ENCODE measurements at regions not wholly inside any gene's neighbourhood (a gene's known extent, or its start where the extent isn't known, plus 50 kb on each side); places are given as distances from the start of the nearest gene placed in this dataset.
A peak's percentile ranks its signal among the peaks of the same experiment; 100 is the strongest.

DNA sequence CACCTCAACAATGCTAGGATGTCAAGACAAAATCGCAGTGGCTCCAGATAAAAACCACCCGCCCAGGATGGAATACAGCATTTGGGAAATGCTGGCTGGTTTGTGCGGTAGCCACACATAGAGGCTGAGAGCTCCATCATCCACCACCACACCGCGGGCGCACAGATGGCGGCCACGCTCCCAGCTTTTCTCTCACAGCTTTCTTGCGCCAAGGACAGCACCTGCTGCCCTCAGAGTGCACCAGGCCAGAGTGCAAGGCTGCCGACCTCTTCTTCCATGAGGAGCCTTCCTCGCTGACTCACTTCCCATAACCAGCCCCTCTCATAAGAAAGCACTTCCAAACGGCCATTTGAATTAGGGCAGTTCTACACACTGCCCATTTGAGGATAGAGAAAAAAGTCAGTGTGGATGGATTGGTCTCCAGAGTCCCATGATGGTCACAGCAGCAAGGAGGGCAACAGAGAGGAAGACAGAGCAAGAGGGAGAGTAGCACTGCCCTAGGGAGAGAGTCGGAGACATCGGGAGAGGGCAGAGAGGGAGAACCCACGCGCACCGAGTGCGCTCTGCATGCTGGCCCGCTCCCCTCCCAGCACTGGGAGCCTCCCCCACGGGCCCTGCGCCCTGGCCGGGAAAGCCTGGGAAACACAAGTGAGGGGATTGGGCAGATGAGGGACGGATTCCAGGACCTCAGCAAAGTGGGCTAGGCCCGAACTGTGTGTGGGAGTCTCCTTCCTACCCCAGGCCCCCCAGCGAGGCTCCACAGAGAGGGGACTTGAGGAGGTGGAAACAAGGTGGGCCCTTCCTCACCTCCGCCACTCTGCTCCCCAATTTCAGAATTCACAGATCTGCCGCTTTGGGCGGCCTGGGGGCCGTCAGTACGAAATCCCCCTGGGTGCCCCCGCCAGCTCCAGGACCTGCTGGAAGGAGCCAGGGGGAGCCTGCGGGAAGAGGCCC, 156.9 kb downstream of the USP12 start:
- POLR2A ChIA-PET, result no interaction called here
- Mint-ChIP-seq H3K27me3 (peaks cover 0 to 12% (median 7%) of the 10 kb centered on the region in 5 donors), H3K4me1 (no peaks in the 10 kb centered on the region), H3K9me3 (no peaks in the 10 kb centered on the region), H3K36me3 (peaks cover 0 to 3% (median 0%) of the 10 kb centered on the region in 5 donors), H3K4me3 (no peak overlapping the region), H3K27ac (no peak overlapping the region)
- Histone ChIP-seq H3K4me1 (ENCODE audit: control insufficient read depth in 2 of 2, insufficient read depth in 2 of 2, low read length in 2 of 2) (no peaks in the 10 kb centered on the region), H3K27me3 (ENCODE audit: control insufficient read depth in 2 of 2, insufficient read depth in 2 of 2, low read length in 2 of 2) (no peaks in the 10 kb centered on the region), H3K27ac (ENCODE audit: low read depth, low read length) (no peak overlapping the region), H3K4me3 (ENCODE audit: low read length) (no peak overlapping the region), H3K9me3 (ENCODE audit: control insufficient read depth in 2 of 3, low read length in 3 of 3) (no peaks in the 10 kb centered on the region), H3K36me3 (ENCODE audit: control insufficient read depth in 2 of 3, insufficient read depth in 3 of 3, low read length in 3 of 3) (no peaks in the 10 kb centered on the region)
- no peak for DNase-seq
- ATAC-seq, result no peak
- intact Hi-C loops (cut with micrococcal nuclease), result no loop called here
- CTCF ChIA-PET, result no interaction called here

DNA sequence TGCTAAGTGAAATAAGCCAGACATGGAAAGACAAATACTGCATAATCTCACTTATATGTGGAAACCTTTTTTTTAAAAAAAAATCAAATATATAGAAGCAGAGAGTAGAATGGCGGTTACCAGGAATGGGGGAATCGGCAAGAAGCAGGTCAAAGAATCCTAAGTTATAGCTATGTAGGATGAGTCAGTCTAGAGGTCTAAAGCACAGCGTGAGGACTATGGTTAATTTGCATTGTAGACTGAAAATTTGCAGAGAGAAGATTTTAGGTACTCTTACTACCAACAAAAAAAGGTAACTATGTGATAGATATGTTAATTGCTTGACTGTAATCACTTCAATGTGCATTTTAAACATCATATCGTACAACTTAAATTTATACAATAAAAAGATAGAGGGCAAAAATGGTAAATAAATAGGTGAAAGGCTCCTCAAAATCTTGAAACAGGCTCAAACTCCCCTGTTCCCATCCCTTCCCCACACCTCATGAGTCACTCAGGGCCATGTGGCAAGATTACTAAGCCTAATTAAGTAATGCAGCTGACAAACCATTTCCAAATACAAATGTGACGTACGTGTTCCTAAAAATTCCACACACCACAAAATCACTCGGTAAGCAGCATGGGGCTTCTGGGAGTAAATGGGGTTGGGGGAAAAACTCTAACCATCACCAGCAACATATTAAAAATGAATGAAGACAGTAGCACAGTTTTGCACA, 159.0 kb downstream of the USP12 start:
- ATAC-seq (no peak), DNase-seq (no peak)
- CTCF ChIA-PET, result no interaction called here
- H3K9me3 Mint-ChIP-seq, result no peaks in the 10 kb centered on the region
- Histone ChIP-seq H3K9me3 (ENCODE audit: control insufficient read depth in 2 of 3, low read length in 3 of 3) (no peaks in the 10 kb centered on the region), H3K4me3 (ENCODE audit: low read length) (no peak overlapping the region), H3K36me3 (ENCODE audit: control insufficient read depth in 2 of 3, insufficient read depth in 3 of 3, low read length in 3 of 3) (no peaks in the 10 kb centered on the region), H3K27me3 (ENCODE audit: control insufficient read depth in 2 of 2, insufficient read depth in 2 of 2, low read length in 2 of 2) (no peaks in the 10 kb centered on the region), H3K27ac (ENCODE audit: low read depth, low read length) (no peak overlapping the region), H3K4me1 (ENCODE audit: control insufficient read depth in 2 of 2, insufficient read depth in 2 of 2, low read length in 2 of 2) (no peaks in the 10 kb centered on the region)
- no peak overlapping the region for H3K27ac Mint-ChIP-seq
- POLR2A ChIA-PET, result no interaction called here
- intact Hi-C loops (cut with micrococcal nuclease), result no loop called here
- H3K27me3 Mint-ChIP-seq, result peaks cover 3 to 20% (median 7%) of the 10 kb centered on the region in 5 donors
- no peak overlapping the region for H3K4me3 Mint-ChIP-seq
- H3K36me3 Mint-ChIP-seq, result peaks cover 0 to 3% (median 0%) of the 10 kb centered on the region in 5 donors
- H3K4me1 Mint-ChIP-seq, result no peaks in the 10 kb centered on the region

DNA sequence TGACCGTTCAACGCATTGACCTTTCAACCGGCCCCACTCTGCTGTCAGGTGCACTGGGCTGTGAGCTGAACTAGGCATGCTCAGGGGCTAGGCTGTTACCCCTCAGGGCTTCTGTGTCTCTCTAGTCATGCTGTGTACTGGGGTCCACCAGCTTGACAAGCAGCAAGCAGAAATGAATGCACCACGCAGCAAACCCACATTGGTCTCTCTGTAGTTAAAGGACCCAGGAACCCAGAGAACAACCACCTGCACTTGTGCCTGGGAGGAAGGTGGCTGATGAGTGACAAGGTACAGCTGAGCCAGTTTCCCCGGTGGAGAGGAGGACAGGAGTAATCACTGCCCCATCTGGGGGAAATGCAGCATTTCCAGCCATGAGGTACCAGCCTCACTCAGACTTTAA, 159.9 kb downstream of the USP12 start:
- H3K36me3 ChIP-seq (ENCODE audit: control insufficient read depth in 2 of 3, insufficient read depth in 3 of 3, low read length in 3 of 3), result no peaks in the 10 kb centered on the region
- no peaks in the 10 kb centered on the region for H3K9me3 ChIP-seq (ENCODE audit: control insufficient read depth in 2 of 3, low read length in 3 of 3)
- peak overlapping the region in 1 of 9 donors; percentile 51 for H3K27ac Mint-ChIP-seq
- ATAC-seq (no peak), DNase-seq (no peak)
- H3K36me3 Mint-ChIP-seq, result peaks cover 0 to 3% (median 0%) of the 10 kb centered on the region in 5 donors
- CTCF ChIA-PET, result interaction anchor here (0.6 to 0.7 kb wide), 2 partner anchors 20 to 324 kb away, joined by 3 to 4 read pairs; no protein-coding TSS in a partner anchor
- intact Hi-C loops (cut with micrococcal nuclease), result no loop called here
- H3K4me1 ChIP-seq (ENCODE audit: control insufficient read depth in 2 of 2, insufficient read depth in 2 of 2, low read length in 2 of 2), result no peaks in the 10 kb centered on the region
- no peak overlapping the region for H3K4me3 ChIP-seq (ENCODE audit: low read length)
- H3K27me3 ChIP-seq (ENCODE audit: control insufficient read depth in 2 of 2, insufficient read depth in 2 of 2, low read length in 2 of 2), result no peaks in the 10 kb centered on the region
- no peaks in the 10 kb centered on the region for H3K9me3 Mint-ChIP-seq
- H3K27me3 Mint-ChIP-seq, result peaks cover 12 to 29% (median 17%) of the 10 kb centered on the region in 5 donors
- POLR2A ChIA-PET, result no interaction called here
- no peak overlapping the region for H3K4me3 Mint-ChIP-seq
- no peak overlapping the region for H3K27ac ChIP-seq (ENCODE audit: low read depth, low read length)
- H3K4me1 Mint-ChIP-seq, result peaks cover 0 to 4% (median 0%) of the 10 kb centered on the region in 7 donors

DNA sequence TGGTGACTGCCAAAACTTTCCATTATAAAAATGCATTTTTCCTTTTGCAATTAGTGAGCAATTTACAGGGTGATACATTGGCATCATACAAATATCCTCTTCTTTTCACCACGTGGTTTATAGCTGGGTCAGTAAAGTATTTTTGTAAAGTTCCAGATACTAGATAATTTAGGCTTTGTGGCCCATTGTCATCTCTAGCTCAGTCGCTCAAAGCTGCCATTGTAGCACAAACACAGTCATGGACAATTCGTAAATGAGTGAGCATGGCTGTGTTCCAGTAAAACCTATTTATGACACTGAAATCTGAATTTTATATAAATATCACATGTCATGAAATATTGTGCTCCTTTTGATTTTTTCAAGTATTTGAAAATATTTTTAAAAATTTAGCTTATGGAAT, 162.9 kb downstream of the USP12 start:
- H3K27ac ChIP-seq (ENCODE audit: low read depth, low read length), result no peak overlapping the region
- DNase-seq (no peak), ATAC-seq (no peak)
- H3K27me3 Mint-ChIP-seq, result peaks cover 32 to 51% (median 34%) of the 10 kb centered on the region in 5 donors
- no peaks in the 10 kb centered on the region for H3K4me1 ChIP-seq (ENCODE audit: control insufficient read depth in 2 of 2, insufficient read depth in 2 of 2, low read length in 2 of 2)
- H3K36me3 ChIP-seq (ENCODE audit: control insufficient read depth in 2 of 3, insufficient read depth in 3 of 3, low read length in 3 of 3), result no peaks in the 10 kb centered on the region
- H3K9me3 ChIP-seq (ENCODE audit: control insufficient read depth in 2 of 3, low read length in 3 of 3), result no peaks in the 10 kb centered on the region
- intact Hi-C loops (cut with micrococcal nuclease), result no loop called here
- peaks cover 0 to 5% (median 0%) of the 10 kb centered on the region in 5 donors for H3K36me3 Mint-ChIP-seq
- H3K27ac Mint-ChIP-seq, result no peak overlapping the region
- no peak overlapping the region for H3K4me3 Mint-ChIP-seq
- H3K9me3 Mint-ChIP-seq, result no peaks in the 10 kb centered on the region
- CTCF ChIA-PET, result no interaction called here
- no peak overlapping the region for H3K4me3 ChIP-seq (ENCODE audit: low read length)
- POLR2A ChIA-PET, result no interaction called here
- peaks cover 0 to 8% (median 4%) of the 10 kb centered on the region in 7 donors for H3K4me1 Mint-ChIP-seq
- peaks cover 0 to 3% of the 10 kb centered on the region in 2 donors for H3K27me3 ChIP-seq (ENCODE audit: control insufficient read depth in 2 of 2, insufficient read depth in 2 of 2, low read length in 2 of 2)

DNA sequence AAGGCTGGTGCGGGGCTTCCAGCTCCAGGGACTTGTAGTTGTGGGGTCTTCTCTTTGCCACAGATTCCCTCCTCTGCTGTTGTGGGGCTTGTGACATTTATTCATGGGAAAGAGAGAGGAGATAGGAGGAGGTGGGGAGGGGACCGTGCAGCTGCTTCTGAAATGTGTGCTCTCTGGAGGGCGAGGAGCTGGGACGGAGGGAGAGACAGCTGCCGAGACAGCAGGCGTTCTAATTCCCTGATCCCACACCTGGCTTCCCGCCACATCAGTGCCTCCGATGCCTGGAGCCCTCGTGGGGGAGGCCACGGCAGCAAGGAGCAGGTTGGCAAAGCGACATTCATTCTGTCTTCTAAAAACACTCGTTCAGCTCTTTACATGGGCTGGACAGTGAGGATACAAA, 164.4 kb downstream of the USP12 start:
- Mint-ChIP-seq H3K4me3 (peak overlapping the region in 1 of 10 donors; percentile 39), H3K36me3 (peaks cover 0 to 5% (median 0%) of the 10 kb centered on the region in 5 donors), H3K27me3 (peaks cover 37 to 53% (median 45%) of the 10 kb centered on the region in 5 donors), H3K9me3 (no peaks in the 10 kb centered on the region), H3K27ac (no peak overlapping the region), H3K4me1 (peaks cover 0 to 8% (median 4%) of the 10 kb centered on the region in 7 donors)
- POLR2A ChIA-PET, result interaction anchor here (0.6 kb wide), 1 partner anchor 36 kb away, joined by 3 read pairs; no protein-coding TSS in a partner anchor
- H3K9me3 ChIP-seq (ENCODE audit: control insufficient read depth in 2 of 3, low read length in 3 of 3), result no peaks in the 10 kb centered on the region
- H3K4me3 ChIP-seq (ENCODE audit: low read length), result no peak overlapping the region
- CTCF ChIA-PET, result no interaction called here
- intact Hi-C loops (cut with micrococcal nuclease), result no loop called here
- H3K4me1 ChIP-seq (ENCODE audit: control insufficient read depth in 2 of 2, insufficient read depth in 2 of 2, low read length in 2 of 2), result no peaks in the 10 kb centered on the region
- no peak for DNase-seq
- no peak overlapping the region for H3K27ac ChIP-seq (ENCODE audit: low read depth, low read length)
- peaks cover 0 to 3% of the 10 kb centered on the region in 2 donors for H3K27me3 ChIP-seq (ENCODE audit: control insufficient read depth in 2 of 2, insufficient read depth in 2 of 2, low read length in 2 of 2)
- H3K36me3 ChIP-seq (ENCODE audit: control insufficient read depth in 2 of 3, insufficient read depth in 3 of 3, low read length in 3 of 3), result no peaks in the 10 kb centered on the region
- ATAC-seq, result no peak

DNA sequence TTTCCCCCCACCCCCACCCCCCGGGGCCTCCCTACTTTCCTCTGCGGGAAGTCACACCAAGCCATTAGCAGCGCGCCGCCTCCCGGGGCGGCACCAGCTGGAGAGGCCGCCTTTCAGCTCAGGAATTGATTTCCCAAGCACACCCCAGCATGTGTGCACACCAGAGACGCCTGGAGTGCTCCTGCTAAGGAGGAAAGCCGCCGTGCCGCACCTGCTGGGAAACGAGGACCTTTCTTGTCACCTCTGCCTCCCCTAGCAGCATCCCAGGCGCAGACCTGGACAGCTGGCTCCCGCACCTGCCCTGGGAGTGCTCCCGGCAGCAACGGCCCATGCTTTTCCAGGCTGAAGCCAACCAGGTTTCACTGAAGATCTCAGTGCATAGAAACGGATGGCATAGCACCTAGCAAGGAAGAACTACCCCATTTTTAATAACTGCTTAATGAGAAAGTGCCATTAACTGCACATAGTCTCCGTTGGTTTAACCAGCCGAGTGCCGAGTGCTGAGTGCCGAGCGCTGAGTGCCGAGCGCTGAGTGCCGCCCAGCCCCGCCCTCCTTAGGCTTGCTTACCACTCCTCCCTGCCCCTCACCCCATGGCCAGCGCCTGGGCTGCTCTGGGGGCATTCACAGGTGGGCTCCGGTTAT, 165.0 kb downstream of the USP12 start:
- Mint-ChIP-seq H3K9me3 (no peaks in the 10 kb centered on the region), H3K36me3 (peaks cover 0 to 5% (median 0%) of the 10 kb centered on the region in 5 donors), H3K27ac (no peak overlapping the region), H3K4me1 (peaks cover 0 to 8% (median 4%) of the 10 kb centered on the region in 7 donors), H3K27me3 (peaks cover 38 to 55% (median 42%) of the 10 kb centered on the region in 5 donors), H3K4me3 (peak overlapping the region in 1 of 10 donors; percentile 39)
- Histone ChIP-seq H3K9me3 (ENCODE audit: control insufficient read depth in 2 of 3, low read length in 3 of 3) (no peaks in the 10 kb centered on the region), H3K27ac (ENCODE audit: low read depth, low read length) (no peak overlapping the region), H3K4me1 (ENCODE audit: control insufficient read depth in 2 of 2, insufficient read depth in 2 of 2, low read length in 2 of 2) (no peaks in the 10 kb centered on the region), H3K36me3 (ENCODE audit: control insufficient read depth in 2 of 3, insufficient read depth in 3 of 3, low read length in 3 of 3) (no peaks in the 10 kb centered on the region), H3K4me3 (ENCODE audit: low read length) (no peak overlapping the region), H3K27me3 (ENCODE audit: control insufficient read depth in 2 of 2, insufficient read depth in 2 of 2, low read length in 2 of 2) (peaks cover 0 to 3% of the 10 kb centered on the region in 2 donors)
- ChIA-PET POLR2A (no interaction called here), CTCF (no interaction called here)
- intact Hi-C loops (cut with micrococcal nuclease), result no loop called here
- no peak for DNase-seq
- ATAC-seq, result no peak
